Stimulated activated CD4-positive, alpha-beta T cell treated with anti-CD3 and anti-CD28 coated beads, Interleukin-15, amount 100 ng/mL, for 24 hours (primary cell): ENCODE measurements at regions not wholly inside any gene's neighbourhood (a gene's known extent, or its start where the extent isn't known, plus 50 kb on each side); places are given as distances from the start of the nearest gene placed in this dataset.

ENCODE experiments used
- DNase-seq: peaks from one replicate; pipeline ENCODE4 v3.0.0-alpha.2; 2020

- no peak for DNase-seq
Observed at GRCh38 chr2:157067562-157067961, 189.9 kb upstream of the GALNT5 start.

- no peak for DNase-seq
Observed at GRCh38 chr2:157068237-157068636, 189.3 kb upstream of the GALNT5 start.

GRCh38 chr2:157075924-157076323, 181.6 kb upstream of the GALNT5 start:
- DNase-seq, result no peak

GRCh38 chr2:157076526-157077161, 180.9 kb upstream of the GALNT5 start:
- DNase-seq, result no peak

- DNase-seq, result no peak
Observed at GRCh38 chr2:157077753-157078350, 179.7 kb upstream of the GALNT5 start.

GRCh38 chr2:157082950-157083349, 174.6 kb upstream of the GALNT5 start:
- DNase-seq, result no peak

GRCh38 chr2:157085522-157085921, 172.0 kb upstream of the GALNT5 start:
- DNase-seq, result no peak

GRCh38 chr2:157087373-157088002, 170.0 kb upstream of the GALNT5 start:
- DNase-seq, result no peak

- no peak for DNase-seq
Observed at GRCh38 chr2:157093666-157094065, 163.8 kb upstream of the GALNT5 start.

GRCh38 chr2:157105372-157105771, 152.1 kb upstream of the GALNT5 start:
- DNase-seq, result no peak

GRCh38 chr2:157106950-157107349, 150.6 kb upstream of the GALNT5 start:
- DNase-seq, result no peak

- no peak for DNase-seq
Observed at GRCh38 chr2:157107460-157107859, 150.0 kb upstream of the GALNT5 start.

GRCh38 chr2:157107877-157108276, 149.6 kb upstream of the GALNT5 start:
- DNase-seq, result no peak

GRCh38 chr2:157122776-157123175, 134.7 kb upstream of the GALNT5 start:
- DNase-seq, result no peak

- no peak for DNase-seq
Observed at GRCh38 chr2:157124731-157125130, 132.8 kb upstream of the GALNT5 start.

GRCh38 chr2:157125685-157126084, 131.8 kb upstream of the GALNT5 start:
- DNase-seq, result no peak

GRCh38 chr2:157127249-157128012, 130.1 kb upstream of the GALNT5 start:
- no peak for DNase-seq

GRCh38 chr2:157143901-157144300, 113.6 kb upstream of the GALNT5 start:
- DNase-seq, result no peak

GRCh38 chr2:157149270-157149669, 108.2 kb upstream of the GALNT5 start:
- DNase-seq, result no peak

- no peak for DNase-seq
Observed at GRCh38 chr2:157150747-157151146, 106.8 kb upstream of the GALNT5 start.

GRCh38 chr2:157152362-157152761, 105.1 kb upstream of the GALNT5 start:
- no peak for DNase-seq

- no peak for DNase-seq
Observed at GRCh38 chr2:157155992-157156391, 101.5 kb upstream of the GALNT5 start.

- DNase-seq, result no peak
Observed at GRCh38 chr2:157158111-157158510, 99.4 kb upstream of the GALNT5 start.
